Calu3 (cell line): ENCODE measurements at regions not wholly inside any gene's neighbourhood (a gene's known extent, or its start where the extent isn't known, plus 50 kb on each side); places are given as distances from the start of the nearest gene placed in this dataset.

Source experiments
- BruUV-seq: library from RNA; stranded (reverse); fragments of 400-500 nt; replicated peaks from 2 replicates; lab custom pipeline; 2021; lab: Mats Ljungman, UMichigan
- CTCF ChIA-PET: fragments of 300-600 bp; sonication (Branson Sonifier 250); formaldehyde crosslinking; loops from one replicate; lab custom pipeline; 2022; ENCODE audit warnings: antibody characterized with exemption; lab: Charles Lee
- DNase-seq: peaks from one replicate; pipeline ENCODE4 v3.0.0; 2022
- H3K27ac Mint-ChIP-seq: one replicate; pipeline ENCODE4 v1.8.0; 2022; ENCODE audit warnings: mixed read lengths; ENCODE audit not compliant: unreplicated experiment
- H3K27me3 Mint-ChIP-seq: one replicate; pipeline ENCODE4 v1.8.0; 2022; ENCODE audit warnings: mixed read lengths; ENCODE audit not compliant: unreplicated experiment
- H3K36me3 Mint-ChIP-seq: one replicate; pipeline ENCODE4 v1.8.0; 2022; ENCODE audit warnings: mild to moderate bottlenecking, moderate library complexity, mixed read lengths; ENCODE audit not compliant: insufficient read depth, unreplicated experiment
- H3K4me1 Mint-ChIP-seq: one replicate; pipeline ENCODE4 v1.8.0; 2022; ENCODE audit warnings: mild to moderate bottlenecking, low read depth, mixed read lengths; ENCODE audit not compliant: unreplicated experiment
- H3K4me3 Mint-ChIP-seq: one replicate; pipeline ENCODE4 v1.8.0; 2022; ENCODE audit warnings: mild to moderate bottlenecking, low read depth, moderate library complexity, mixed read lengths; ENCODE audit not compliant: unreplicated experiment
- H3K9me3 Mint-ChIP-seq: one replicate; pipeline ENCODE4 v1.8.0; 2022; ENCODE audit warnings: low read depth, mixed read lengths; ENCODE audit not compliant: unreplicated experiment
- intact Hi-C: fragments of 100-400 bp; cut with micrococcal nuclease; formaldehyde crosslinking; loops from one replicate; pipeline ENCODE4 v1.10.0; 2022; ENCODE audit not compliant: unreplicated experiment
- TF ChIP-seq, protein P1 (sequence below): fragments of 200-600 bp; IDR thresholded peaks from one replicate; pipeline ENCODE4 v1.8.0; 2022; ENCODE audit warnings: antibody characterized with exemption; ENCODE audit not compliant: unreplicated experiment

DNA sequence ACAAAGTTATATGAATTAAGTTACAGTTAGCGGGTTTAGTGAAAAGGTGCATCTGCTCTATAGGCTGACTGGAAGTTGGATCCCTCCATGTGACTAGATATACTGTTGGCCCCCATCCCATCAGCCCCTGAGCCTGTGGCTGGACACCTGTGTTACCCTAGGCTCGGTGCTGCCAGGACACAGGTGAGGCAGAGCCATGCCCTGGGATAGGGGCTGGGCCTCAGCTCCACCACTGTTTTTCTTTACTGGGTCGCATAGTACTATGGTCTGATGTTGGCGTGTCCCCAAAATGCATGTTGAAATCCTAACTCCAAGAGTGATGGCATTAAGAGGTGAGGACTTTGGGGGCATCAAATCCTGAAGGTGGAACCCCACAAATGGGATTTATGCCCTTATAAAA lies 638.6 kb upstream of the ID2 start:
- CTCF ChIA-PET: no interaction called here
- intact Hi-C loops: no loop called here

DNA sequence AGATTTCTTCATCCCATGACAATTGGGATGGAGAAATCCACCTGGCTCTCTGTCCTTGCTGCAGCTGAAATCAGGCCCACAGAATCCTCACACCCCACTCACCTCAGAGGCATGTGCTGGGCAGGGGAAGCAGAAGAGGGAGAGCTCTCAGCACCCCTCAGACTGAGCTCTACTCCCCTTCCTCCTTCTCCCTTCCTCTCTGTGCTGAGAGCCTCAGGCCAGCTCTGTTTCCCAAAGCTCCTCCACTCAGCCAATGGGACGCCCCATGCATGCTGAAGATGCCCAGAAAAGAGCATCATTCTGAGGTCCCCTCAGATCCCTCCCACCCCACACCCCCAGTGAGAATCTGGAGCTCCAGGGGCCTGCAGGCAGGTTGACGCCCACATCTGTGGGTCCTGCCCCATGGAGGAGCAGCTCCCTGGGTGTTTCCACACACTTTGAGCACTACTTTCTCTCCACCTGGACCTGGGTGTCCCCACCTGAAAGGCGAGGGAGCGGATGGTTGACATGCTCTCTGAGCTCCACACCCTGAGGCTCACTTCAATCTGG lies 637.7 kb upstream of the ID2 start:
- TF ChIP-seq, protein P1, sequence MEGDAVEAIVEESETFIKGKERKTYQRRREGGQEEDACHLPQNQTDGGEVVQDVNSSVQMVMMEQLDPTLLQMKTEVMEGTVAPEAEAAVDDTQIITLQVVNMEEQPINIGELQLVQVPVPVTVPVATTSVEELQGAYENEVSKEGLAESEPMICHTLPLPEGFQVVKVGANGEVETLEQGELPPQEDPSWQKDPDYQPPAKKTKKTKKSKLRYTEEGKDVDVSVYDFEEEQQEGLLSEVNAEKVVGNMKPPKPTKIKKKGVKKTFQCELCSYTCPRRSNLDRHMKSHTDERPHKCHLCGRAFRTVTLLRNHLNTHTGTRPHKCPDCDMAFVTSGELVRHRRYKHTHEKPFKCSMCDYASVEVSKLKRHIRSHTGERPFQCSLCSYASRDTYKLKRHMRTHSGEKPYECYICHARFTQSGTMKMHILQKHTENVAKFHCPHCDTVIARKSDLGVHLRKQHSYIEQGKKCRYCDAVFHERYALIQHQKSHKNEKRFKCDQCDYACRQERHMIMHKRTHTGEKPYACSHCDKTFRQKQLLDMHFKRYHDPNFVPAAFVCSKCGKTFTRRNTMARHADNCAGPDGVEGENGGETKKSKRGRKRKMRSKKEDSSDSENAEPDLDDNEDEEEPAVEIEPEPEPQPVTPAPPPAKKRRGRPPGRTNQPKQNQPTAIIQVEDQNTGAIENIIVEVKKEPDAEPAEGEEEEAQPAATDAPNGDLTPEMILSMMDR: no peak
- intact Hi-C loops: no loop called here
- CTCF ChIA-PET: interaction anchor here (0.6 kb wide), 2 partner anchors 9 to 174 kb away, joined by 3 read pairs; no protein-coding TSS in a partner anchor
- Mint-ChIP-seq H3K27ac (no peak overlapping the region), H3K27me3 (no peaks in the 10 kb centered on the region), H3K36me3 (no peaks in the 10 kb centered on the region), H3K4me1 (no peaks in the 10 kb centered on the region), H3K4me3 (no peak overlapping the region), H3K9me3 (peaks cover 2% of the 10 kb centered on the region)
- no peak for DNase-seq
- BruUV-seq: no TSS peak

More for the DNA sequence above, 638.6 kb upstream of the ID2 start:
- TF ChIP-seq, protein P1: no peak
- no peaks in the 10 kb centered on the region for H3K4me1 Mint-ChIP-seq
- H3K27me3 Mint-ChIP-seq: no peaks in the 10 kb centered on the region
- H3K4me3 Mint-ChIP-seq: no peak overlapping the region
- BruUV-seq: no TSS peak
- H3K36me3 Mint-ChIP-seq: no peaks in the 10 kb centered on the region
- peaks cover 2% of the 10 kb centered on the region for H3K9me3 Mint-ChIP-seq
- H3K27ac Mint-ChIP-seq: no peak overlapping the region
- no peak for DNase-seq

DNA sequence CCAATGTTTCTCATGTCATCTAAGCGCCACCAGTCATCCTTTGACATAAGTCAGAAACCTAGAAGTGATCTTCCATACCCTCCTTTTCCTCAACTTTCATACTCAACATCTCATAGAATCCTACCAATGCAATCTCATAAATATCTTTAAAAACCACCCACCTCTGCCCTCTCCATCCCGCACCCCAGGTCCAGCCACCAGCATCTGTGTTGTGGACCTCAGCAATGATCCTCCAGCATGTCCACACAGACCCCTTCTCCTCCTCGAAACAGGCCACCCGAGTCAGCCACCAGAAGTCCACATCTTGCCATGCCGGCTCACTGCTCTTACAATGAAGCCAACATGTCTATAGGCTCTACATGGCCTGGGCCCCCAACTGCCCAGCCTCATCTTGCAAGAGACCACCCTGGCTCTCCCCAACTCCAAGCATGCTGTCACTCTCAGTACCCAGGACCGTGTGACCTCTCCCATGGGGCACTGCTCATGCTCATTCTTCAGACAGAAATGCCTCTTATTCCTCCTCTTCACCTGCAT lies 636.7 kb upstream of the ID2 start:
- Mint-ChIP-seq H3K4me1 (peaks cover under 1% of the 10 kb centered on the region), H3K36me3 (no peaks in the 10 kb centered on the region), H3K9me3 (peaks cover 2% of the 10 kb centered on the region), H3K27ac (no peak overlapping the region), H3K27me3 (no peaks in the 10 kb centered on the region), H3K4me3 (no peak overlapping the region)
- no peak for DNase-seq
- CTCF ChIA-PET: no interaction called here
- intact Hi-C loops: no loop called here
- TF ChIP-seq, protein P1: no peak
- no TSS peak for BruUV-seq

DNA sequence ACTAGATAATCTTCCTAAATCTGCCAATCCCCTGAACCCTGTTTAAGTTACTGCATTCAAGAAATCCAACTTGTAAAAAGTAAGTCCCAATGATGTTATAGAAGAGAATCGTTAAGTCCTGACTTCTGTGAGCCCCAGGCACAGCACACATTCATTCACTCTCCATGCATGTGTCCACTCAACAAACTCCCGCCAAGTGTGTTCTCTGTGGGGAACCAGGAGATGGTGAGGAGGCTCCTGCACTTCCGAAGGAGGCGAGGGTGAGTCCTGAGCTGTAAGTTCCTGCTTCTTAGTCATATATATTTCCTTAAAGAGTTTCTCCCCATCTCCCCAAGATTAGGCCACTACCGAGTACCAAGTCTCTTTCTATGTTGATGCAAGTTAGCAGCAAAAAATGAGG lies 635.0 kb upstream of the ID2 start:
- no peak overlapping the region for H3K27ac Mint-ChIP-seq
- H3K9me3 Mint-ChIP-seq: peaks cover 2% of the 10 kb centered on the region
- CTCF ChIA-PET: no interaction called here
- intact Hi-C loops: no loop called here
- BruUV-seq: no TSS peak
- H3K4me1 Mint-ChIP-seq: peaks cover 12% of the 10 kb centered on the region
- H3K4me3 Mint-ChIP-seq: no peak overlapping the region
- no peaks in the 10 kb centered on the region for H3K27me3 Mint-ChIP-seq
- TF ChIP-seq, protein P1: no peak
- no peak for DNase-seq
- no peaks in the 10 kb centered on the region for H3K36me3 Mint-ChIP-seq
